Neuron (in vitro differentiated cells): ENCODE measurements at regions not wholly inside any gene's neighbourhood (a gene's known extent, or its start where the extent isn't known, plus 50 kb on each side); places are given as distances from the start of the nearest gene placed in this dataset.

Experiments used
- H2AFZ ChIP-seq: one replicate; pipeline ENCODE4 v1.6.1; 2013; ENCODE audit warnings: low read depth, mild to moderate bottlenecking, inconsistent platforms, low read length, moderate library complexity
- H3K27me3 ChIP-seq: one replicate; pipeline ENCODE4 v1.6.1; 2013; ENCODE audit warnings: low read length; ENCODE audit not compliant: insufficient read depth
- H3K36me3 ChIP-seq: one replicate; pipeline ENCODE4 v1.6.1; 2013; ENCODE audit warnings: low read length; ENCODE audit not compliant: insufficient read depth
- H3K4me1 ChIP-seq: one replicate; pipeline ENCODE4 v1.6.1; 2013; ENCODE audit warnings: low read length; ENCODE audit not compliant: insufficient read depth
- H3K4me3 ChIP-seq: 2 replicates; pipeline ENCODE4 v1.5.1; 2013; ENCODE audit warnings: mild to moderate bottlenecking, low read length, moderate library complexity
- H3K9me3 ChIP-seq: one replicate; pipeline ENCODE4 v1.6.1; 2013; ENCODE audit warnings: low read length

DNA sequence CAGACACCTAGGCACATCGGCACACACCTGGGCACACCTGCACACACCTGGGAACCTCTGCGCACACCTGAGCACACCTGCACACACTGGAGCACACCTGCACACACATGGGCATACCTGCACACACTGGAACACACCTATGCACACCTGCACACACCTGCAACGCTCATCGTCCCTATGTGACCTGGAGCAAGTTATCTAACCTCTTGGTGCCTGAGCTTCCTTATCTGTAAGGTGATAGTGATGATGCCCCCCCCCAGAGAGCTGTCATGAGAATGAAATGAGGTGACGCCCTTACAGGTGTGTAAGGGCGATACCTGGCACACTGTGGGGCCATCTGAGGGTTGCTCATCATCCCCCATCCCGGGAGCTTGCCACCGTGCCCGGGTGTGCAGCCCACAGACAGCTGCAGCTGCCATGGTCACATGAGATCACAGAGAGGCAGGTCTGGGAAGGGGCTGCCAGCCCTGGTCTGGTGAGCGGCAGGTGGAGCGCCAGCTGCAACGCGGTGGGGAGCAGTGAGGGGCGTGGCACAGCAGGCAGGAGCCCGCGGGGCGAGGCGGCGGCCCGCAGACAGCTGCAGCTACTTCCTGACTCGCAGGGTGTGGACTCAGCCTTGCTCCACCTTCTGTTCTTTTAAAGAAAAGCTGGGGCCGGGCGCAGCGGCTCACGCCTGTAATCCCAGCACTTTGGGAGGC is 59.9 kb upstream of the FBRSL1 start:
- H3K4me1 ChIP-seq = peaks cover 23% of the 10 kb centered on the region
- no peak overlapping the region for H2AFZ ChIP-seq
- peaks cover 80% of the 10 kb centered on the region for H3K27me3 ChIP-seq
- no peak overlapping the region for H3K4me3 ChIP-seq
- H3K9me3 ChIP-seq = peaks cover 15% of the 10 kb centered on the region
- no peaks in the 10 kb centered on the region for H3K36me3 ChIP-seq

DNA sequence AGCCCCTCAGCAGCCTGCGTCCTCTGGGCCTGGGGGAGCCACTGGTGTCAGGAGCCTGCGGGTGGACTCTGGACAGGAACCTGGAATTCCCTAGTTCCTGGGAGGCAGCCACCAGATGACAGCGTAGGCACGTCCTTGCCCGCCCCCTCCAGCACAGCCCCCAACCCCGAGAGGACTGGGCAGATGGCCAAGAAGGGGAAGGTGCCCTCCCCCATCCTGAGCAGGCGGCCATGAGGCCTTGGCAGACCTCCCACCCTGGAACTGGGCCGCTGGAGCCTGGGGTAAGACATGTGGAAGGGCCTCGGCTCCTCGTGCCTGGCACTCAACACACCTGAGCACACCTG is 60.4 kb upstream of the FBRSL1 start:
- H2AFZ ChIP-seq = no peak overlapping the region
- H3K36me3 ChIP-seq = no peaks in the 10 kb centered on the region
- H3K4me3 ChIP-seq = no peak overlapping the region
- H3K27me3 ChIP-seq = peaks cover 76% of the 10 kb centered on the region
- peaks cover 26% of the 10 kb centered on the region for H3K4me1 ChIP-seq
- peaks cover 13% of the 10 kb centered on the region for H3K9me3 ChIP-seq

DNA sequence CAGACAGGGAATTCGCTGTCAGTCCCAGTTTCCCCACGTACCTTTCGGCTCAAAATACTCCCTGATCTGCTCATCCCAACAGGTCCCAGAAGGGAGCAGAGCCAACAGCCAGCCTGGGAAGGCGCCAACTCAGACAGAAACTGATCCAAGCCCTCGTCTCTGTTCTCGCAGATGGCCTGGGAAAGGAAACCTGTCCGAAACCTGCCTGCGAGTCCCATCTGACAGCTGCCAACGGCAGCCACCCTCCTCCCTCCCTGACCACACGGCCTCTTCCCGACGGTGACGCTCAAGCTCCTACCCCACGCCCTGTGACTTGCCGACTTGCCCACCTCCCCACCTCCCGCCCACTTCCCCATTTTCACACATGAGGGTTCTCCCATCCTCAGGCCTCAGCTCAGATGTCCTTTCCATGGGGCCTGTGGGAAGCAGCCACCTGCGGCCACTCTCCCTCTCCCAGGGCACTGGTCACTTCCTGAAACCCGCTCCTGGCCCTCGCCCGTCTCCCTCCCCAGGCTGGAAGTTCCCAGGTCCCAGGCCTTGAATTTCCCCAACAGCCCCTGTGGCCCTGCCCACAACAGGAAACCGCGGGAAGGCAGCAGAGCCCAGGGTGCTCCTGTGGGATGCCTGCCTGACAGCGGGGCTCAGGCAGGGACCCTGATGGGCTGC is 60.9 kb upstream of the FBRSL1 start:
- Histone ChIP-seq H3K27me3 (peaks cover 76% of the 10 kb centered on the region), H3K4me3 (no peak overlapping the region), H3K36me3 (no peaks in the 10 kb centered on the region), H2AFZ (no peak overlapping the region), H3K4me1 (peaks cover 31% of the 10 kb centered on the region), H3K9me3 (peaks cover 13% of the 10 kb centered on the region)

DNA sequence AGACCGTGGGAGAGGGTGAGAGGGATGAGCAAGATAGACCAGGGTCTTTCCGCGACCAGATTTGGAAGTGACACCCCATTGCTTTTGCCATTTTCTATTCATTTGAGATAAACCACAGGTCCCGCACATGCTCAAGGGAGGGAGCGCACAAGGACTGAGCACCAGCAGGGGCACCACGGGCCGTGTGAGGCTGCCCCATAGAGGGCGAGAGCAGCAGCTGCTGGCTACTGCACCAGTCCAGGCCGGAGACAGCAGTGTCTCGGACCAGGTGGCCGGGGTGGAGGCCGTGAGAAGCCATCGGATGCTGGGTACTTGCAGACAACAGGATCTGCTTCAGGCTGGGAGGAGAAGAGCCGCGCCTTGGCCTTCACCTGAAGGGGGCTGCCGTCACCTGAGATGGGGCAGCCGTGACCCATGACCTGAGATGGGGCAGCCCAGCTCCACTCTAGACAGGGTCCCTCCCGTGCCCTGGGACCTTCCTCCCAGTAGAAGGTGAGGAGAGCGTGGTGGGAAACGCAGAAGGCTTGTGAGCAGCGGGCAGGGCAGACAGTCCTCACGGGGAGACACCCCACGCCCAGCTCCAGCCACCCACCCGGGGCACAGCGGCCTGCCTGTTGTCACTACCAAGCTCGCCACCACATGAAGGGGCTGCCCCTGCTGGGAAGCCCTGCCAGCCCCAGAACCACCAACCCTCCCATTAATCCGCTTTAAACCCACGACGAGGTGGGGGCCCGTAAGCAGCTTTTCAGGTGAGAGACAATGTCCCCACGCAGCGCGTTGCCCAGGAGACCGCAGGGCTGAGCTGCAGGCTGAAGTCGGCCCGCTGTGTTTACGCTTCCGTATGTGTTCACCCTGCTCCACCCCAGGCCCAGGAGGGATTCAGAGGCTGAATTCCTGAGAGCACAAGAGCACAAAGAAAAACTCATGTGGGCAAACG is 61.7 kb upstream of the FBRSL1 start:
- no peaks in the 10 kb centered on the region for H3K36me3 ChIP-seq
- H3K4me3 ChIP-seq = no peak overlapping the region
- H3K4me1 ChIP-seq = peaks cover 29% of the 10 kb centered on the region
- H2AFZ ChIP-seq = no peak overlapping the region
- peaks cover 72% of the 10 kb centered on the region for H3K27me3 ChIP-seq
- H3K9me3 ChIP-seq = peaks cover 13% of the 10 kb centered on the region

DNA sequence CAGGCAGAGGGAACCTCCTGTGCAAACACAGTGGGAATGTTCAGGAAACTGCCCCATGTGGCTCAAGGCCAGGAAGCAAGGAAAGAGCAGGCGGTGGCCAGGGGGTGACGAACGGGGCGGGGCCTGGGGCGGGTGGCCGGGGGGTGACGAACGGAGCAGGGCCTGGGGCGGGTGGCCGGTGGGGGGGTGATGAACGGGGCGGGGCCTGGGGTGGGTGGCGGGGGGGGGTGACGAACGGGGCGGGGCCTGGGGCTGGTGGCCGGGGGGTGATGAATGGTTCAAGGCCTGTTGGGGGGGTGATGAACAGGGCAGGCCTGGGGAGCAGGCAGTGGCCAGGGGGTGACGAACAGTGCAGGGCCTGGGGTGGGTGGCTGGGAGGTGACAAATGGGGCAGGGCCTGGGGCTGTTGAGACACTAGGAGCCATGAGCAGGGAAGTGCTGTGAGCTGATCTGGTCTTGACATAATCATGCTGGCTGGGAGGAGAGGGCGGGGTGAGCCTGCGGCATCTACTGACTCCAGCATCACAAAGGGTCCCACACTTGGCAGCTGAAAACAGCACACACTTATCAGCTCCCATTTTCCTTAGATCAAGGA is 62.7 kb upstream of the FBRSL1 start:
- H3K4me1 ChIP-seq = peaks cover 23% of the 10 kb centered on the region
- H3K4me3 ChIP-seq = no peak overlapping the region
- H3K36me3 ChIP-seq = no peaks in the 10 kb centered on the region
- peaks cover 13% of the 10 kb centered on the region for H3K9me3 ChIP-seq
- H2AFZ ChIP-seq = no peak overlapping the region
- H3K27me3 ChIP-seq = peaks cover 65% of the 10 kb centered on the region

DNA sequence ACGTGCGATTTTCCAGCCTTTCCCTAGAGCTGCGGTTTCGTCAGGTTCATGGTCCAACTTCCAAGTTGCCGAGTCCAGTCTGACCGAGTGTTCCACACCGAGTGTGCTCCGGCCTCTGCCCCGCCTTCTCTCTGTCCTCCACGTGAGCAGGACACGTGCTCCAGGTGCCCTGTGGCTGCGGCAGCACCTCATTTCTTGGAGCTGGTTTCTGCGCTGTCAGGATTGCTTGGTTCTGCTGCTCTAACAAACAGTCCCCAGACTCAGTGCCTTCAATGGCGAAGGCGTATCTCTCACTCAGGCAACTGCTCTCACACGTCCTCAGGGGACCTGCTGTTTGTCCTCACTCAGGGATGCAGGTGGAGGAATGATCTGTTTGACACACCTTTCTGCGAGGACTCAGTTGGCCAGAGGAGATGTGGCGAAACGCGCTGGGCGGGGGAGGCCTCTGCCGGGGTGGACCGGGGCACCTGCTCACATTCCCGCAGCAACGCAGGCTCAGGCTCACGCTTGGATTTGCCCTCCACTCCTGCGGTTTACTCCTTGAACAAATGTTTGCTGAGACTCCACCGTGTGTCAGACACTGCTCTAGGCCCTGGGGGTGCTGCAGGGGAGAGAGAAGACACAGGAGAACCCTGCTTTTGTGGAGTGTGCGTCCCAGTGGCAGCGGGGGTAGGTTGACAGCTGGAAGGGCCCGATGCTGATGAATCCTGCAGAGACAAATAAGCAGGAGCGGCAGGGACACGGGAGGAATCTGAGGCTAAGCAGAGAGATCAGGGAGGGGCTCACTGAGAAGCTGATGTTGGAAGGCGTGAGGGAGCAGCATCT is 63.4 kb upstream of the FBRSL1 start:
- peaks cover 23% of the 10 kb centered on the region for H3K4me1 ChIP-seq

DNA sequence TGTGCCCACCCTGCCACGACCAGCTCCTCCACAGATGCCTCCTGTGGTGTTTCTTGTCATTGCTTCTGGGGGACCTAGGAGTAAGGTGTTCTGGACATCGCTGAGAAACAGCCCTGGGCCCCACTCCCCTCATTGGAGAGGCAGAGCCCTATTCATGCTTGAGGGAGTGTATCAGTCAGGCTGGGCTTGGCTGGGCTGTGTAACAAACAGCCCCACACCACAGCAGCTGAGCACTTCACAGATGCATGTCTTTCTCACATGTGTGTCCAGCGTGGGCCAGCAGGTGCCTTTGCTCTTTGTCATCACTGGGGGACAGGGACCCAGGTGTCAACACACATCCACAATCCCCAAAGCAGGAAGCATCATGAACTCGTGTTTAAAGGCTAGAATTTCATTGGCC is 65.1 kb upstream of the FBRSL1 start:
- Histone ChIP-seq H3K4me1 (peaks cover 23% of the 10 kb centered on the region), H3K27me3 (peaks cover 62% of the 10 kb centered on the region), H3K4me3 (no peak overlapping the region), H3K36me3 (no peaks in the 10 kb centered on the region), H2AFZ (no peak overlapping the region), H3K9me3 (peaks cover 15% of the 10 kb centered on the region)

More for the DNA sequence above, 63.4 kb upstream of the FBRSL1 start:
- Histone ChIP-seq H3K36me3 (no peaks in the 10 kb centered on the region), H3K9me3 (peaks cover 13% of the 10 kb centered on the region), H2AFZ (no peak overlapping the region), H3K4me3 (no peak overlapping the region), H3K27me3 (peaks cover 65% of the 10 kb centered on the region)

DNA sequence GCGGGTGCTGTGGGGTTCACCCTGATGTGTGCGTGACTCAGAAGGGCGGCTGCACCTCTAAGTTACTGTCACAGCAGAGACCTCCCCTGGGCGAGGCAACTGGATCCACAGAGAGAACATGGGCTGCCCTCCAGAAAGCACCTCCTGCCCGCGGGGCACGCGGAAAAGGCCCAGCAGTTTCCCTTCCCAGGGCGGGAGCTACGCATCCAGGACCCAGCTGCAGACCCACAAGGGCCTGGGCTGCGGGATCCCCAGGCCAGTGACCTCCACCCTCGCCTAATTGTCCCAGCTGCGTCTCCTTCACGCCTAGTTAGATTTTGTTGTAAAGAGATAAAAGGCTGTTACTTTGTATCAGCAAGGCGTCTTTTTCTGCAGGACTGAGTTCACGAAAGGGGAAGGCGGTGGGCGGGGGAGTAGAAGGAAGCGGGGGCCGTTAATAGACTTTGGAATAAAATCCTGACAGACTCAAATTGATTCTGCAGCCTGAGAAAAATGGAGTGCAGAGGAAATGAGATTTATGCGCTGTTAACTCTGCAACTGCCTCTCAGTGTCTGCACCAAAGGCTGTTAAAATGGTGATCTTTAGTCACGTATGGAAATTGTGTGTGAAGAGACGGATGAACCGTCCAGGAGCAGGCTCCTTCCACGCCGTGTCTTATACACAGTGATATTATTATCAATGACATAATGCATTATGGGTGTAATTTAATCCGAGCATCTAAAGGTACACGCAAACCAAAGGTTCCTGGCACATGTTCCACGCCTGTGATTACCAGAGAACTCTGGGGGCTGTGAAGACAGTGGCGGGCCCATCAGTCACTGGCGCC is 65.9 kb upstream of the FBRSL1 start:
- peaks cover 58% of the 10 kb centered on the region for H3K27me3 ChIP-seq
- no peak overlapping the region for H3K4me3 ChIP-seq
- no peak overlapping the region for H2AFZ ChIP-seq
- H3K4me1 ChIP-seq = peaks cover 19% of the 10 kb centered on the region
- H3K36me3 ChIP-seq = no peaks in the 10 kb centered on the region
- H3K9me3 ChIP-seq = peaks cover 15% of the 10 kb centered on the region

DNA sequence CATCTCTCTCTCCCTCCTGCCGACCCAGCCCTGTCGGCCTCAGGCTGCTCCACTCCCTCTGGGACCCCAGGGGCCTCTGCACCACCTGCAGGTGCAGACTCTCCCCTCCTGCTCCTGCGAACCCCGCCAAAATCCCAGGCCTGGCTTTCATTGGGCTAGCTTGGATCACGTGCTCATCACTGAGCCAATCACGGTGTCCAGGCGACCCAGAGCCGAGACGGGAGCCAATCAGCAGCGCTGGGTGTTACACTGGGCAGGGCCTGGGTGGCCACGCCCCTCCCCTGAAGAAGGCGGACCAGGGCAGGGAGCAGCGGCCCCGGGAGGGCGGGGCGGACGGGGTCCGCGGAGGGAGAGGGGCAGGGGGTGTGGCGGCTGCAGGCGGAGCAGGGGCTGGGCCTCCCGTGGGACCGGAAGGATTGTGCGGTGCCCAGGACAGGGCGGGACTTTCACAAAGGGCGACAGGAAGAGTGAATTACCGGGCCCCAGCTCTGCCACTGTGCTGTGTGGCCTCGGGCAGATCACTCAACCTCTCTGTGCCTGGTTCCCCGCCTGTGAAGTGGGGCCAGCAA is 66.6 kb upstream of the FBRSL1 start:
- Histone ChIP-seq H3K9me3 (peaks cover 15% of the 10 kb centered on the region), H3K27me3 (peaks cover 56% of the 10 kb centered on the region), H3K4me1 (peaks cover 13% of the 10 kb centered on the region), H2AFZ (no peak overlapping the region), H3K36me3 (no peaks in the 10 kb centered on the region), H3K4me3 (no peak overlapping the region)

DNA sequence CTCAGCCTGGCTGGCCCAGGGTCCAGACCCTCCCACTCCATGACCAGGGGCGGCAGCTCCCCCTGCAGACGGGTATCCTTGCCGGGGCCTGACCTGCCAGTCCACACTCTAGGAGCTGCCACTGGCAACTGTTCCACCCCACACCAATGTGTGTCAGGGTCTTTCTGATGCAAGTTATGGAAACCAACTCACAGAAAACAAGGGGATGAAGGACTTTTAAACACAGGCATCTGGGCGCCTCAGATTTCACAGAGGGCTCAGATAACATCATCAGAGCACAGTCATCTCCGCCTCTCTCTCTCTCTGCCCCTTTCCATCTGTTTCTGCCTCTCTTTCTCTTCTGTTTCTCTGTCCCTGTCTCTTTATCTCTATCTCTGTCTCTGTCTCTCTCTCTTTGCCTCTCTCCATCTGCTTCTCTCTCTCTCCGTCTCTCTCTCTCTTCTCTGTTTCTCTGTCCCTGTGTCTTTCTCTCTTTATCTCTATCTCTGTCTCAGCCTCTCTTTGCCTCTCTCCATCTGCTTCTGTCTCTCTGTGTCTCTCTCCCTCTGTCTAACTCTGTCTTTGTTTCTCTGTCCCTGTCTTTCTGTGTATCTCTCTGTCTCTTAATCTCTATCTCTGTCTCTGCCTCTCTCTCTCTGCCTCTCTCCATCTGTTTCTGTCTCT is 67.4 kb upstream of the FBRSL1 start:
- Histone ChIP-seq H3K27me3 (peaks cover 55% of the 10 kb centered on the region), H3K36me3 (no peaks in the 10 kb centered on the region), H3K4me3 (no peak overlapping the region), H3K9me3 (peaks cover 15% of the 10 kb centered on the region), H3K4me1 (peaks cover 11% of the 10 kb centered on the region), H2AFZ (no peak overlapping the region)

DNA sequence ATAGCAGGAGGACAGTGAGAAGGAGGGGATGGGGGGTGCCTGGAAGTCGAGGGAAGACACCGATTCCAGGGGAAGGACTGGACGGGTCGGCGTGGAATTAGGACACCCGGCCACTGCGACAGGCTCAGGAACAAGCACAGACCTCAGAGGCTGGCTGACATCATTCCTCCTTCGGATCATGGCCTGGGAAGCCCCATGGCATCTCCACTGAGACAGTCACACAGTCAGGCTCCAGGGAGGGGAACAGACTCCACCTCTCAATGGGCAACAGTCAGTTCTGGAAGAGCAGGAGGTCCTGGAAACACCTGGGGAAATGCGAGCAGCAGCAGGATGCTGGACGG is 67.9 kb upstream of the FBRSL1 start:
- Histone ChIP-seq H2AFZ (no peak overlapping the region), H3K9me3 (peaks cover 15% of the 10 kb centered on the region), H3K4me1 (peaks cover 11% of the 10 kb centered on the region), H3K36me3 (no peaks in the 10 kb centered on the region), H3K27me3 (peaks cover 53% of the 10 kb centered on the region), H3K4me3 (no peak overlapping the region)
